ENCODE measurements at regions not wholly inside any gene's neighbourhood (a gene's known extent, or its start where the extent isn't known, plus 50 kb on each side); places are given as distances from the start of the nearest gene placed in this dataset.

- Histone ChIP-seq H3K9me2 (ENCODE audit: insufficient read depth, low read length) (no peaks in the 10 kb centered on the region), H3K27ac (ENCODE audit: low read length) (no peak overlapping the region), H3K79me2 (replicated peaks; ENCODE audit: insufficient read depth, low read length) (no peaks in the 10 kb centered on the region), H3K27me3 (ENCODE audit: insufficient read depth, low read depth, low read length) (peaks cover 5% of the 10 kb centered on the region), H3K9ac (ENCODE audit: low read length) (no peak overlapping the region), H2AFZ (ENCODE audit: low read depth, low read length) (no peak overlapping the region), H3F3A (ENCODE audit: insufficient read depth, low read length, poor library complexity, severe bottlenecking) (no peaks in the 10 kb centered on the region), H3K36me3 (ENCODE audit: insufficient read depth, low read length) (no peaks in the 10 kb centered on the region), H4K20me1 (ENCODE audit: insufficient read depth) (no peaks in the 10 kb centered on the region), H3K4me2 (ENCODE audit: low read length) (no peak overlapping the region), H3K4me3 (ENCODE audit: low read length) (no peak overlapping the region), H3K9me3 (ENCODE audit: low read length) (no peaks in the 10 kb centered on the region)
- TF ChIP-seq RAD21 (conservative IDR thresholded peaks at IDR 0.05) (no peak), MXI1 (conservative IDR thresholded peaks at IDR 0.05; ENCODE audit: poor library complexity, severe bottlenecking) (no peak), EP300 (conservative IDR thresholded peaks at IDR 0.05; ENCODE audit: poor library complexity, severe bottlenecking) (no peak), TAF1 (IDR thresholded peaks at IDR 0.05; ENCODE audit: low read depth) (no peak)
Measured at GRCh38 chr4:95644417-95644816, 95.6 kb upstream of the UNC5C start.

GRCh38 chr4:95643627-95644026 lies 94.9 kb upstream of the UNC5C start:
- H3K9ac ChIP-seq (ENCODE audit: low read length): no peak overlapping the region
- TF ChIP-seq MXI1 (conservative IDR thresholded peaks at IDR 0.05; ENCODE audit: poor library complexity, severe bottlenecking) (no peak), EP300 (conservative IDR thresholded peaks at IDR 0.05; ENCODE audit: poor library complexity, severe bottlenecking) (no peak), EZH2 (IDR thresholded peaks at IDR 0.05; ENCODE audit: borderline replicate concordance, insufficient read depth, low read length, poor library complexity, severe bottlenecking) (no peak), CTCF (IDR thresholded peaks at IDR 0.05; ENCODE audit: poor library complexity, severe bottlenecking) (no peak), POLR2AphosphoS5 (IDR thresholded peaks at IDR 0.05) (no peak), RAD21 (conservative IDR thresholded peaks at IDR 0.05) (no peak)
- no peaks in the 10 kb centered on the region for H3K9me3 ChIP-seq (ENCODE audit: low read length)
- no peaks in the 10 kb centered on the region for H3F3A ChIP-seq (ENCODE audit: insufficient read depth, low read length, poor library complexity, severe bottlenecking)
- H3K27ac ChIP-seq (ENCODE audit: low read length): no peak overlapping the region
- no peaks in the 10 kb centered on the region for H3K9me2 ChIP-seq (ENCODE audit: insufficient read depth, low read length)
- H3K4me2 ChIP-seq (ENCODE audit: low read length): no peak overlapping the region
- H4K20me1 ChIP-seq (ENCODE audit: insufficient read depth): no peaks in the 10 kb centered on the region
- peaks cover 5% of the 10 kb centered on the region for H3K27me3 ChIP-seq (ENCODE audit: insufficient read depth, low read depth, low read length)
- H3K36me3 ChIP-seq (ENCODE audit: insufficient read depth, low read length): no peaks in the 10 kb centered on the region
- H3K4me3 ChIP-seq (ENCODE audit: low read length): no peak overlapping the region
- no peaks in the 10 kb centered on the region for H3K79me2 ChIP-seq (replicated peaks; ENCODE audit: insufficient read depth, low read length)
- H2AFZ ChIP-seq (ENCODE audit: low read depth, low read length): no peak overlapping the region

- Histone ChIP-seq H3K27ac (ENCODE audit: low read length) (no peak overlapping the region), H3K9me2 (ENCODE audit: insufficient read depth, low read length) (no peaks in the 10 kb centered on the region), H3F3A (ENCODE audit: insufficient read depth, low read length, poor library complexity, severe bottlenecking) (no peaks in the 10 kb centered on the region), H3K4me3 (ENCODE audit: low read length) (no peak overlapping the region), H3K9ac (ENCODE audit: low read length) (no peak overlapping the region), H2AFZ (ENCODE audit: low read depth, low read length) (no peak overlapping the region), H3K9me3 (ENCODE audit: low read length) (no peaks in the 10 kb centered on the region), H3K4me2 (ENCODE audit: low read length) (no peak overlapping the region), H3K27me3 (ENCODE audit: insufficient read depth, low read depth, low read length) (peaks cover 5% of the 10 kb centered on the region), H3K79me2 (replicated peaks; ENCODE audit: insufficient read depth, low read length) (no peaks in the 10 kb centered on the region), H3K36me3 (ENCODE audit: insufficient read depth, low read length) (no peaks in the 10 kb centered on the region), H4K20me1 (ENCODE audit: insufficient read depth) (no peaks in the 10 kb centered on the region)
- TF ChIP-seq MXI1 (conservative IDR thresholded peaks at IDR 0.05; ENCODE audit: poor library complexity, severe bottlenecking): no peak
- TF ChIP-seq TAF1 (IDR thresholded peaks at IDR 0.05; ENCODE audit: low read depth): no peak
- no peak for TF ChIP-seq CTCF (IDR thresholded peaks at IDR 0.05; ENCODE audit: poor library complexity, severe bottlenecking)
- no peak for TF ChIP-seq SMC3 (conservative IDR thresholded peaks at IDR 0.05; ENCODE audit: poor library complexity)
- no peak for TF ChIP-seq REST (IDR thresholded peaks at IDR 0.05; ENCODE audit: borderline replicate concordance)
- no peak for TF ChIP-seq EP300 (conservative IDR thresholded peaks at IDR 0.05; ENCODE audit: poor library complexity, severe bottlenecking)
- no peak for TF ChIP-seq POLR2AphosphoS5 (IDR thresholded peaks at IDR 0.05)
- TF ChIP-seq EZH2 (IDR thresholded peaks at IDR 0.05; ENCODE audit: borderline replicate concordance, insufficient read depth, low read length, poor library complexity, severe bottlenecking): no peak
- no peak for TF ChIP-seq RAD21 (conservative IDR thresholded peaks at IDR 0.05)
Measured at GRCh38 chr4:95641571-95641970, 92.8 kb upstream of the UNC5C start.

Measured in neural cell (in vitro differentiated cells).